ENCODE measurements at regions not wholly inside any gene's neighbourhood (a gene's known extent, or its start where the extent isn't known, plus 50 kb on each side); places are given as distances from the start of the nearest gene placed in this dataset.
A peak's percentile ranks its signal among the peaks of the same experiment; 100 is the strongest.
"Not testable (repeated sequence)": the region's sequence is repeated elsewhere in the genome, so short reads cannot be mapped to it uniquely, and the experiment has no call there.

DNA sequence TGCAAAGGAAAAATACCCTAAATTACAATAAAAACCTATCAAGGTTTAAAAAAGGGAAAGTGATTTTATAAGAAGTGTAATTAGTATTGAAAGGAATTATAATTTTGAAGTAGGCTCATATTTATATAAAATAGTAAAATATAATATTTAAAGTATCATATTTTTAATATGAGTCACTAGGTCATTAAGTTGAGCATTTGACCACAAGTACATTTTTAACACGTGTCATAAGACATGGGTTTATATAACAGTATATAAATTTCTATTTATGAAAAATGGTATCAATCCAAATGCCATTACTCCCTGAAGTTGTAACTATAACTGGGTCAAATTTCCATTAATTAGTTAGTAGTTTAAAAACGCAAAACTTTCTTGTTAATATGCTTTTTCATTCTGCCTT, 365.9 kb downstream of the COL11A1 start:
- in situ Hi-C loops (cut with HindIII; ENCODE audit: low pct_unique_long_range_greater_than_20kb, low sequenced_read_pairs), result no loop called here
- TF ChIP-seq JUND (IDR thresholded peaks at IDR 0.05; ENCODE audit: low read depth), result no peak
- no peak for DNase-seq (ENCODE audit: low read depth in 1 of 2, low spot score in 1 of 2)

- no peak for DNase-seq (ENCODE audit: low read depth in 1 of 2, low spot score in 1 of 2)
- in situ Hi-C loops (cut with HindIII; ENCODE audit: low pct_unique_long_range_greater_than_20kb, low sequenced_read_pairs), result no loop called here
- TF ChIP-seq JUND (IDR thresholded peaks at IDR 0.05; ENCODE audit: low read depth), result no peak
Observed at GRCh38 chr1:102733491-102734236, 374.7 kb downstream of the COL11A1 start.

DNA sequence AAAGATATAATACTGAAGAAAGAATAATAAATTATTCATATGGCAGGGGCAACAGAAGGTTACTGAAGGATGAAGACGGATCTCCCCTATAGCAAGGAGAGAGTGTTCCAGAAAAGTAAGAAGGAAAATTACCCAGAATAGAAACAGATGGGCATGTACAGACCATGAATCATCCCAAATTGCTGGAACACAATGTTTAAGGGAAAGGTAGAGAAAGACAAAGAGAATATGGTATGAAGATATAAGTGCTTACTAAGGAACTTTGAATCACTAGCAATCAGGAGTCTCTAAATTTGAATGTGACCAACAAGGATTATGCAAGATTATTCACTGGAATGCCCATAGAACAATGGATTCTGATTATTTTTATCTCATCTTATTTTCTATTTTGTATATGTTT, 375.4 kb downstream of the COL11A1 start:
- no peak for TF ChIP-seq JUND (IDR thresholded peaks at IDR 0.05; ENCODE audit: low read depth)
- no peak for DNase-seq (ENCODE audit: low read depth in 1 of 2, low spot score in 1 of 2)
- in situ Hi-C loops (cut with HindIII; ENCODE audit: low pct_unique_long_range_greater_than_20kb, low sequenced_read_pairs), result no loop called here

- DNase-seq (ENCODE audit: low read depth in 1 of 2, low spot score in 1 of 2), result no peak
- TF ChIP-seq JUND (IDR thresholded peaks at IDR 0.05; ENCODE audit: low read depth), result no peak
- in situ Hi-C loops (cut with HindIII; ENCODE audit: low pct_unique_long_range_greater_than_20kb, low sequenced_read_pairs), result no loop called here
Observed at GRCh38 chr1:102726417-102726816, 381.9 kb downstream of the COL11A1 start.

- in situ Hi-C loops (cut with HindIII; ENCODE audit: low pct_unique_long_range_greater_than_20kb, low sequenced_read_pairs), result no loop called here
- peak in 1 of 2 experiments; percentile 6 for DNase-seq (ENCODE audit: low read depth in 1 of 2, low spot score in 1 of 2)
- TF ChIP-seq JUND (IDR thresholded peaks at IDR 0.05; ENCODE audit: low read depth), result no peak
Observed at GRCh38 chr1:102724741-102725140, 383.6 kb downstream of the COL11A1 start.

- in situ Hi-C loops (cut with HindIII; ENCODE audit: low pct_unique_long_range_greater_than_20kb, low sequenced_read_pairs), result no loop called here
- DNase-seq (ENCODE audit: low read depth in 1 of 2, low spot score in 1 of 2), result no peak
- TF ChIP-seq JUND (IDR thresholded peaks at IDR 0.05; ENCODE audit: low read depth), result no peak
Observed at GRCh38 chr1:102715150-102715549, 393.2 kb downstream of the COL11A1 start.

DNA sequence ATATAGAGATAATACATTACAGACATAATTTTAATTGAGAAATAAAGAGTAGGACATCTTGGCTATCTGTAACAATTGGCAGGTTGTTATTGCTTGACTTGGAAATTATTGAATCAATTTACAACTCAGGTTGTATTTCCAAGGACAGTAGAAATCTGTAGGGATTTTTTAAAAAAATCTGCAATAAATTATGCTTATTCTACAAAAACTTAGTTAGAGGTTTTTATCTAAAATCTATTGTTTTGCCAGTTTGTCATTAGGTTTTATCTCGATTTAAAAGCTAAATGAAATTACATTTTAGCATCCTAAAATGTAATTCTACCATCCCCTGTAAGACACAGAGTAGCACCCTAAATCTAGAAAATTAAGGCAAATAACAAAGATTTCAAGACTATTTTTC, 408.8 kb downstream of the COL11A1 start:
- TF ChIP-seq JUND (IDR thresholded peaks at IDR 0.05; ENCODE audit: low read depth), result no peak
- DNase-seq (ENCODE audit: low read depth in 1 of 2, low spot score in 1 of 2), result no peak
- in situ Hi-C loops (cut with HindIII; ENCODE audit: low pct_unique_long_range_greater_than_20kb, low sequenced_read_pairs), result no loop called here

GRCh38 chr1:102693345-102693744, 415.0 kb downstream of the COL11A1 start:
- no peak for TF ChIP-seq JUND (IDR thresholded peaks at IDR 0.05; ENCODE audit: low read depth)
- in situ Hi-C loops (cut with HindIII; ENCODE audit: low pct_unique_long_range_greater_than_20kb, low sequenced_read_pairs), result no loop called here
- no peak for DNase-seq (ENCODE audit: low read depth in 1 of 2, low spot score in 1 of 2)

GRCh38 chr1:102691592-102692090, 416.7 kb downstream of the COL11A1 start:
- DNase-seq (ENCODE audit: low read depth in 1 of 2, low spot score in 1 of 2), result no peak
- in situ Hi-C loops (cut with HindIII; ENCODE audit: low pct_unique_long_range_greater_than_20kb, low sequenced_read_pairs), result no loop called here
- TF ChIP-seq JUND (IDR thresholded peaks at IDR 0.05; ENCODE audit: low read depth), result no peak

GRCh38 chr1:102687383-102687782, 420.9 kb downstream of the COL11A1 start:
- no peak for TF ChIP-seq JUND (IDR thresholded peaks at IDR 0.05; ENCODE audit: low read depth)
- no peak for DNase-seq (ENCODE audit: low read depth in 1 of 2, low spot score in 1 of 2)
- in situ Hi-C loops (cut with HindIII; ENCODE audit: low pct_unique_long_range_greater_than_20kb, low sequenced_read_pairs), result no loop called here

- in situ Hi-C loops (cut with HindIII; ENCODE audit: low pct_unique_long_range_greater_than_20kb, low sequenced_read_pairs), result no loop called here
- no peak for TF ChIP-seq JUND (IDR thresholded peaks at IDR 0.05; ENCODE audit: low read depth)
- no peak for DNase-seq (ENCODE audit: low read depth in 1 of 2, low spot score in 1 of 2)
Observed at GRCh38 chr1:102661481-102661880, 446.8 kb downstream of the COL11A1 start.

DNA sequence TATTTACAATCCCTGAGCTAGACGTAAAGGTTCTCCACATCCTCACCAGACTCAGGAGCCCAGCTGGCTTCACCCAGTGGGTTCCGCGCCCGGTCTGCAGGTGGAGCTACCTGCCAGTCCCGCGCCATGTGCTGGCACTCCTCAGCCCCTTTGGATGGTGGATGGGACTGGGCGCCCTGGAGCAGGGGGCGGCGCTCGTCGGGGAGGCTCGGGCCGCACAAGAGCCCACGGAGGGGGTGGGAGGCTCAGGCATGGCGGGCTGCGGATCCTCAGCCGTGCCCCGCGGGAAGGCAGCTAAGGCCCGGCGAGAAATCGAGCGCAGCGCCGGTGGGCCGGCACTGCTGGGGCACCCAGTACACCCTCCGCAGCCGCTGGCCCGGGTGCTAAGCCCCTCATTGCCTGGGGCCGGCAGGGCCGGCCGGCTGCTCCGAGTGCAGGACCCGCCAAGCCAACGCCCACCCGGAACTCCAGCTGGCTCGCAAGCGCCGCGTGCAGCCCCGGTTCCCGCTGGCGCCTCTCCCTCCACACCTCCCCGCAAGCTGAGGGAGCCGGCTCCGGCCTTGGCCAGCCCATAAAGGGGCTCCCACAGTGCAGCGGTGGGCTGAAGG, 448.3 kb downstream of the COL11A1 start:
- DNase-seq (ENCODE audit: low read depth in 1 of 2, low spot score in 1 of 2); in situ Hi-C loops (cut with HindIII; ENCODE audit: low pct_unique_long_range_greater_than_20kb, low sequenced_read_pairs): not testable (repeated sequence)

GRCh38 chr1:102655034-102655433, 453.3 kb downstream of the COL11A1 start:
- in situ Hi-C loops (cut with HindIII; ENCODE audit: low pct_unique_long_range_greater_than_20kb, low sequenced_read_pairs), result no loop called here
- no peak for DNase-seq (ENCODE audit: low read depth in 1 of 2, low spot score in 1 of 2)
- no peak for TF ChIP-seq JUND (IDR thresholded peaks at IDR 0.05; ENCODE audit: low read depth)

Data from T47D (cell line).